Keratinocyte (primary cell): ENCODE measurements at regions not wholly inside any gene's neighbourhood (a gene's known extent, or its start where the extent isn't known, plus 50 kb on each side); places are given as distances from the start of the nearest gene placed in this dataset.

ENCODE experiments used
- CTCF ChIP-seq, 3 experiments: IDR thresholded peaks in 1 of 3; conservative IDR thresholded peaks in 1 of 3; optimal IDR thresholded peaks in 1 of 3; 2 replicates in 2 of 3; 3 replicates in 1 of 3; pipeline versions ENCODE3 to v1.5.1; 2011; ENCODE audit warnings: low read length in 3 of 3, mild to moderate bottlenecking in 3 of 3, moderate library complexity in 2 of 3, control low read depth in 1 of 3, inconsistent platforms in 1 of 3; ENCODE audit not compliant: insufficient read depth in 2 of 3; ENCODE audit errors: extremely low read depth in 1 of 3
- EZH2 ChIP-seq: IDR thresholded peaks from one replicate; pipeline ENCODE4 v1.6.1; 2012; ENCODE audit warnings: inconsistent platforms, mild to moderate bottlenecking, low read length, moderate library complexity

- TF ChIP-seq CTCF (optimal IDR thresholded peaks at IDR 0.05 in 1 of 3, IDR thresholded peaks at IDR 0.05 in 1 of 3, conservative IDR thresholded peaks at IDR 0.05 in 1 of 3; ENCODE audit: extremely low read depth in 1 of 3, insufficient read depth in 2 of 3, low read length in 3 of 3) (no peak), EZH2 (no peak)
These were observed 321.7 kb downstream of the TSN start for GRCh38 chr2:122077114-122077513.
